Cardiac septum (tissue), 1 donor: ENCODE measurements at regions not wholly inside any gene's neighbourhood (a gene's known extent, or its start where the extent isn't known, plus 50 kb on each side); places are given as distances from the start of the nearest gene placed in this dataset.

Experiments
- DNase-seq: peaks from one replicate; pipeline ENCODE4 v3.0.0-alpha.2; 2020; ENCODE audit warnings: low spot score
- intact Hi-C: fragments of 100-400 bp; cut with DNase I; formaldehyde crosslinking; loops from one replicate; pipeline ENCODE4 v1.14.0; 2022
- donor health status: DM: no; HTN: no; CAD: no.

- intact Hi-C loops = loop anchor here (5.0 kb wide), 1 partner anchor 408 kb away; the partner anchor contains the start of gene CITED2
- no peak for DNase-seq
Observed at GRCh38 chr6:139779988-139780774, 405.7 kb upstream of the CITED2 start.

- no peak for DNase-seq
- intact Hi-C loops = loop anchor here (5.0 kb wide), 1 partner anchor 406 kb away; the partner anchor contains the start of gene CITED2
Observed at GRCh38 chr6:139778688-139779087, 404.2 kb upstream of the CITED2 start.

- no peak for DNase-seq
- intact Hi-C loops = loop anchor here (5.0 kb wide), 1 partner anchor 406 kb away; the partner anchor contains the start of gene CITED2
Observed at GRCh38 chr6:139778106-139778505, 403.7 kb upstream of the CITED2 start.

GRCh38 chr6:139777202-139777970, 402.9 kb upstream of the CITED2 start:
- intact Hi-C loops = loop anchor here (5.0 kb wide), 1 partner anchor 405 kb away; the partner anchor contains the start of gene CITED2
- DNase-seq = no peak

- DNase-seq = no peak
- intact Hi-C loops = loop anchor here (5.0 kb wide), 1 partner anchor 404 kb away; the partner anchor contains the start of gene CITED2
Observed at GRCh38 chr6:139776041-139776440, 401.6 kb upstream of the CITED2 start.

GRCh38 chr6:139768196-139768595, 393.7 kb upstream of the CITED2 start:
- intact Hi-C loops = loop anchor here (10.0 kb wide), 2 partner anchors 217 to 307 kb away; no protein-coding TSS in a partner anchor
- DNase-seq = no peak

GRCh38 chr6:139766796-139767195, 392.3 kb upstream of the CITED2 start:
- intact Hi-C loops = loop anchor here (10.0 kb wide), 2 partner anchors 218 to 308 kb away; no protein-coding TSS in a partner anchor
- no peak for DNase-seq

- DNase-seq = no peak
- intact Hi-C loops = loop anchor here (2.0 to 10.0 kb wide), 3 partner anchors 219 to 393 kb away; no protein-coding TSS in a partner anchor
Observed at GRCh38 chr6:139765825-139766285, 391.4 kb upstream of the CITED2 start.

- no peak for DNase-seq
- intact Hi-C loops = loop anchor here (2.0 to 10.0 kb wide), 3 partner anchors 220 to 392 kb away; no protein-coding TSS in a partner anchor
Observed at GRCh38 chr6:139764498-139764986, 390.1 kb upstream of the CITED2 start.

GRCh38 chr6:139763468-139764210, 389.2 kb upstream of the CITED2 start:
- intact Hi-C loops = loop anchor here (2.0 to 10.0 kb wide), 3 partner anchors 221 to 391 kb away; no protein-coding TSS in a partner anchor
- no peak for DNase-seq

- intact Hi-C loops = loop anchor here (10.0 kb wide), 2 partner anchors 222 to 312 kb away; no protein-coding TSS in a partner anchor
Observed at GRCh38 chr6:139762587-139763031, 388.2 kb upstream of the CITED2 start.

GRCh38 chr6:139760128-139760527, 385.7 kb upstream of the CITED2 start:
- intact Hi-C loops = loop anchor here (10.0 kb wide), 2 partner anchors 225 to 315 kb away; no protein-coding TSS in a partner anchor
- no peak for DNase-seq

More at GRCh38 chr6:139762587-139763031, 388.2 kb upstream of the CITED2 start:
- no peak for DNase-seq

GRCh38 chr6:139759086-139759485, 384.6 kb upstream of the CITED2 start:
- no peak for DNase-seq
- intact Hi-C loops = no loop called here

GRCh38 chr6:139758209-139758611, 383.8 kb upstream of the CITED2 start:
- no peak for DNase-seq
- intact Hi-C loops = no loop called here

- DNase-seq = no peak
- intact Hi-C loops = no loop called here
Observed at GRCh38 chr6:139757784-139758183, 383.3 kb upstream of the CITED2 start.

GRCh38 chr6:139756381-139756780, 381.9 kb upstream of the CITED2 start:
- DNase-seq = no peak

GRCh38 chr6:139754898-139755775, 380.7 kb upstream of the CITED2 start:
- DNase-seq = no peak
- intact Hi-C loops = no loop called here

More at GRCh38 chr6:139756381-139756780, 381.9 kb upstream of the CITED2 start:
- intact Hi-C loops = no loop called here
